Kidney capillary endothelial cell (primary cell): ENCODE measurements at regions not wholly inside any gene's neighbourhood (a gene's known extent, or its start where the extent isn't known, plus 50 kb on each side); places are given as distances from the start of the nearest gene placed in this dataset.
A peak's percentile ranks its signal among the peaks of the same experiment; 100 is the strongest.

Experiments
- DNase-seq: peaks from one replicate; pipeline ENCODE4 v3.0.0-alpha.2; 2018; ENCODE audit warnings: low spot score

GRCh38 chr4:20353646-20354045 is 101.9 kb downstream of the SLIT2 start:
- DNase-seq = no peak

GRCh38 chr4:20354120-20354519 is 102.4 kb downstream of the SLIT2 start:
- no peak for DNase-seq

- DNase-seq = no peak
Observed at GRCh38 chr4:20356565-20356964, 104.9 kb downstream of the SLIT2 start.

GRCh38 chr4:20358110-20358509 is 106.4 kb downstream of the SLIT2 start:
- no peak for DNase-seq

- no peak for DNase-seq
Observed at GRCh38 chr4:20359692-20360091, 108.0 kb downstream of the SLIT2 start.

- no peak for DNase-seq
Observed at GRCh38 chr4:20362148-20362547, 110.4 kb downstream of the SLIT2 start.

- no peak for DNase-seq
Observed at GRCh38 chr4:20364969-20365368, 113.3 kb downstream of the SLIT2 start.

GRCh38 chr4:20367446-20367845 is 115.7 kb downstream of the SLIT2 start:
- no peak for DNase-seq

- DNase-seq = no peak
Observed at GRCh38 chr4:20368926-20369325, 117.2 kb downstream of the SLIT2 start.

GRCh38 chr4:20370274-20370673 is 118.6 kb downstream of the SLIT2 start:
- DNase-seq = no peak

GRCh38 chr4:20376070-20376469 is 124.4 kb downstream of the SLIT2 start:
- no peak for DNase-seq

- no peak for DNase-seq
Observed at GRCh38 chr4:20378181-20378580, 126.5 kb downstream of the SLIT2 start.

GRCh38 chr4:20381005-20381404 is 129.3 kb downstream of the SLIT2 start:
- no peak for DNase-seq

- no peak for DNase-seq
Observed at GRCh38 chr4:20383283-20383682, 131.6 kb downstream of the SLIT2 start.

GRCh38 chr4:20383969-20384368 is 132.3 kb downstream of the SLIT2 start:
- no peak for DNase-seq

- DNase-seq = no peak
Observed at GRCh38 chr4:20384456-20384855, 132.8 kb downstream of the SLIT2 start.

- DNase-seq = no peak
Observed at GRCh38 chr4:20386001-20386740, 134.5 kb downstream of the SLIT2 start.

GRCh38 chr4:20386906-20387305 is 135.2 kb downstream of the SLIT2 start:
- DNase-seq = no peak

- no peak for DNase-seq
Observed at GRCh38 chr4:20391198-20391597, 139.5 kb downstream of the SLIT2 start.

- no peak for DNase-seq
Observed at GRCh38 chr4:20391912-20392311, 140.2 kb downstream of the SLIT2 start.

GRCh38 chr4:20393486-20394100 is 141.9 kb downstream of the SLIT2 start:
- no peak for DNase-seq

GRCh38 chr4:20394512-20394911 is 142.8 kb downstream of the SLIT2 start:
- DNase-seq = no peak

GRCh38 chr4:20395160-20395773 is 143.6 kb downstream of the SLIT2 start:
- DNase-seq = peak; percentile 16
